HFFc6 (cell line): ENCODE measurements at regions not wholly inside any gene's neighbourhood (a gene's known extent, or its start where the extent isn't known, plus 50 kb on each side); places are given as distances from the start of the nearest gene placed in this dataset.

Source experiments
- DNase-seq: peaks from one replicate; pipeline ENCODE4 v3.0.0-alpha.2; 2018
- H3K27ac Mint-ChIP-seq: 2 replicates; pipeline ENCODE4 v1.8.0; 2020; ENCODE audit warnings: mild to moderate bottlenecking, mixed read lengths
- H3K27me3 Mint-ChIP-seq: 2 replicates; pipeline ENCODE4 v1.8.0; 2021; ENCODE audit warnings: mild to moderate bottlenecking, moderate library complexity, mixed read lengths; ENCODE audit not compliant: insufficient read depth
- H3K36me3 Mint-ChIP-seq: 2 replicates; pipeline ENCODE4 v1.8.0; 2021; ENCODE audit warnings: low read depth, mixed read lengths
- H3K4me1 Mint-ChIP-seq: 2 replicates; pipeline ENCODE4 v1.8.0; 2020; ENCODE audit warnings: low read depth, mixed read lengths
- H3K4me3 Mint-ChIP-seq: 2 replicates; pipeline ENCODE4 v1.8.0; 2020; ENCODE audit warnings: mild to moderate bottlenecking, moderate library complexity, mixed read lengths
- H3K9me3 Mint-ChIP-seq: 2 replicates; pipeline ENCODE4 v1.8.0; 2020; ENCODE audit warnings: mild to moderate bottlenecking, mixed read lengths
- TF ChIP-seq, protein P1 (sequence below): fragments of 200-600 bp; sonication (generic); IDR thresholded peaks from 2 replicates; pipeline ENCODE4 v1.5.0; 2021; ENCODE audit warnings: antibody characterized with exemption, mild to moderate bottlenecking

- no peaks in the 10 kb centered on the region for H3K9me3 Mint-ChIP-seq
- H3K4me3 Mint-ChIP-seq: no peak overlapping the region
- DNase-seq: no peak
- no peaks in the 10 kb centered on the region for H3K36me3 Mint-ChIP-seq
- H3K4me1 Mint-ChIP-seq: no peaks in the 10 kb centered on the region
- no peaks in the 10 kb centered on the region for H3K27me3 Mint-ChIP-seq
- H3K27ac Mint-ChIP-seq: no peak overlapping the region
- TF ChIP-seq, protein P1, sequence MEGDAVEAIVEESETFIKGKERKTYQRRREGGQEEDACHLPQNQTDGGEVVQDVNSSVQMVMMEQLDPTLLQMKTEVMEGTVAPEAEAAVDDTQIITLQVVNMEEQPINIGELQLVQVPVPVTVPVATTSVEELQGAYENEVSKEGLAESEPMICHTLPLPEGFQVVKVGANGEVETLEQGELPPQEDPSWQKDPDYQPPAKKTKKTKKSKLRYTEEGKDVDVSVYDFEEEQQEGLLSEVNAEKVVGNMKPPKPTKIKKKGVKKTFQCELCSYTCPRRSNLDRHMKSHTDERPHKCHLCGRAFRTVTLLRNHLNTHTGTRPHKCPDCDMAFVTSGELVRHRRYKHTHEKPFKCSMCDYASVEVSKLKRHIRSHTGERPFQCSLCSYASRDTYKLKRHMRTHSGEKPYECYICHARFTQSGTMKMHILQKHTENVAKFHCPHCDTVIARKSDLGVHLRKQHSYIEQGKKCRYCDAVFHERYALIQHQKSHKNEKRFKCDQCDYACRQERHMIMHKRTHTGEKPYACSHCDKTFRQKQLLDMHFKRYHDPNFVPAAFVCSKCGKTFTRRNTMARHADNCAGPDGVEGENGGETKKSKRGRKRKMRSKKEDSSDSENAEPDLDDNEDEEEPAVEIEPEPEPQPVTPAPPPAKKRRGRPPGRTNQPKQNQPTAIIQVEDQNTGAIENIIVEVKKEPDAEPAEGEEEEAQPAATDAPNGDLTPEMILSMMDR: no peak
Measured at GRCh38 chr7:47711776-47712175, 129.9 kb upstream of the TNS3 start.

DNA sequence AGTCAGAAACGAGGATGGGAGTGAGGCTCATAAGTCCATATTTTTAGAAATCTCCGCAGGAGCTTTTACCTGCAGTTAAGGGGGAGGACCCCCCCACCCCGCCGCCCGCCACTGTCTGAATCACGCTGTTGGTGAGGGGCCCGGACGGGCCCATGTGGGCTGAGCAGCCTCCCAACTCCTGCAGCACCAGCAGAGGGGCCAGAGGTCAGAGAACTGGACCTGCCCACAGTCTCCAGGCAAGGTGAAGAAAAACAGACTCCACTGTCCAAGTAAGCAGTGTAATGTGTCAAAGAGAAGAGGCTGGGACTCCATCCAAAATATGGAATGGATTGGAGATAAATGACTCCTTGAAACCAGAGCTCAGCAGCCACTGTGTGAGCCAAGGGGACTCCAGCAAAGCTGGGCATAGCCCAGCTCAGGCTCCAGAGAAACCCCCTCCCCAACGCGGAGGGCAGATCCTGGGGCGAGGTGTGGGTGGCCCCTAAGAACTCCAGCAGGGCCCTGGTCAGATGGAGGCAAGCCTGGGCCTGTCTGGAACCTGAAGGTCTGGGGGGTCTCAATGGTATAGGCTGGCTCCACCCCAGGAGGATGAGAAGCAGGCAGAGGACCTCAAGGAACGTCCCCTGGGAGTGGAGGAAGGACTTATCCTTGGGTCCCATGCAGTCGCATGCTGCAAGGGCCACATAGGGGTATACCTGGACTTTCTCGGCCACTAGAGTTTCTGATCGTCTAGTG, 128.5 kb upstream of the TNS3 start:
- TF ChIP-seq, protein P1: no peak
- Mint-ChIP-seq H3K36me3 (no peaks in the 10 kb centered on the region), H3K27ac (no peak overlapping the region), H3K9me3 (no peaks in the 10 kb centered on the region), H3K4me3 (no peak overlapping the region), H3K4me1 (no peaks in the 10 kb centered on the region; the same call in 1 of the 2 replicates), H3K27me3 (no peaks in the 10 kb centered on the region)
- DNase-seq: no peak

GRCh38 chr7:47709451-47709850, 127.5 kb upstream of the TNS3 start:
- no peak overlapping the region for H3K4me3 Mint-ChIP-seq
- DNase-seq: no peak
- peaks cover 7% of the 10 kb centered on the region; the same call in 1 of the 2 replicates for H3K4me1 Mint-ChIP-seq
- H3K36me3 Mint-ChIP-seq: no peaks in the 10 kb centered on the region
- H3K9me3 Mint-ChIP-seq: no peaks in the 10 kb centered on the region
- H3K27me3 Mint-ChIP-seq: no peaks in the 10 kb centered on the region
- TF ChIP-seq, protein P1: no peak
- no peak overlapping the region for H3K27ac Mint-ChIP-seq

- Mint-ChIP-seq H3K4me1 (peaks cover 8% of the 10 kb centered on the region; the same call in 1 of the 2 replicates), H3K36me3 (no peaks in the 10 kb centered on the region), H3K27ac (no peak overlapping the region), H3K4me3 (no peak overlapping the region), H3K9me3 (no peaks in the 10 kb centered on the region), H3K27me3 (no peaks in the 10 kb centered on the region)
- no peak for DNase-seq
- TF ChIP-seq, protein P1: no peak
Measured at GRCh38 chr7:47709051-47709450, 127.1 kb upstream of the TNS3 start.

- Mint-ChIP-seq H3K9me3 (no peaks in the 10 kb centered on the region), H3K4me1 (peaks cover 8% of the 10 kb centered on the region; the same call in 1 of the 2 replicates), H3K27ac (no peak overlapping the region)
Measured at GRCh38 chr7:47707583-47707982, 125.7 kb upstream of the TNS3 start.

More at GRCh38 chr7:47707583-47707982, 125.7 kb upstream of the TNS3 start:
- Mint-ChIP-seq H3K4me3 (no peak overlapping the region), H3K36me3 (no peaks in the 10 kb centered on the region), H3K27me3 (no peaks in the 10 kb centered on the region)
- no peak for DNase-seq
- TF ChIP-seq, protein P1: no peak
